Mesodermal cell (in vitro differentiated cells): ENCODE measurements at regions not wholly inside any gene's neighbourhood (a gene's known extent, or its start where the extent isn't known, plus 50 kb on each side); places are given as distances from the start of the nearest gene placed in this dataset.

Experiments used
- H3K27ac ChIP-seq: 2 replicates; pipeline ENCODE4 v1.7.0; 2013; ENCODE audit warnings: mild to moderate bottlenecking, low read depth, low read length, moderate library complexity; ENCODE audit not compliant: severe bottlenecking
- H3K36me3 ChIP-seq: 2 replicates; pipeline ENCODE4 v1.7.1; 2013; ENCODE audit warnings: mild to moderate bottlenecking, low read length, moderate library complexity; ENCODE audit not compliant: control insufficient read depth, insufficient read depth
- H3K4me1 ChIP-seq: one replicate; pipeline ENCODE4 v1.7.1; 2013; ENCODE audit warnings: mild to moderate bottlenecking, low read length; ENCODE audit not compliant: insufficient read depth, control insufficient read depth, poor library complexity, severe bottlenecking
- H3K4me3 ChIP-seq: 2 replicates; pipeline ENCODE4 v1.7.0; 2013; ENCODE audit warnings: low read length, control low read depth, mild to moderate bottlenecking; ENCODE audit not compliant: insufficient read depth, poor library complexity, severe bottlenecking; ENCODE audit errors: extremely low read depth
- H3K9me3 ChIP-seq: 2 replicates; pipeline ENCODE4 v1.7.1; 2013; ENCODE audit warnings: mild to moderate bottlenecking, low read length, moderate library complexity; ENCODE audit not compliant: control insufficient read depth
- WGBS, 2 experiments: methylation state at CpG; one replicate each; pipeline ENCODE4 v1.1.5; 2013; ENCODE audit warnings: missing lambda C conversion rate in 2 of 2; ENCODE audit not compliant: insufficient coverage in 2 of 2; 5-methylcytosine and 5-hydroxymethylcytosine counted together

GRCh38 chr2:217626926-217627325 lies 375.9 kb downstream of the TNS1 start:
- H3K36me3 ChIP-seq: no peaks in the 10 kb centered on the region
- peaks cover 15% of the 10 kb centered on the region for H3K4me1 ChIP-seq
- H3K4me3 ChIP-seq: no peak overlapping the region
- H3K27ac ChIP-seq: no peak overlapping the region
- H3K9me3 ChIP-seq: no peaks in the 10 kb centered on the region
- WGBS, 2 experiments: 95 to 100% methylated on average over 2 to 5 of the region's 5 CpGs

- 90 to 100% methylated on average over 1 to 3 of the region's 4 CpGs for WGBS, 2 experiments
- Histone ChIP-seq H3K36me3 (no peaks in the 10 kb centered on the region), H3K4me3 (no peak overlapping the region), H3K27ac (no peak overlapping the region), H3K9me3 (no peaks in the 10 kb centered on the region), H3K4me1 (peaks cover 27% of the 10 kb centered on the region)
Observed at GRCh38 chr2:217625557-217626169, 377.1 kb downstream of the TNS1 start.

GRCh38 chr2:217623281-217623912 lies 379.4 kb downstream of the TNS1 start:
- peak overlapping the region; percentile 95 for H3K27ac ChIP-seq
- no peaks in the 10 kb centered on the region for H3K9me3 ChIP-seq
- peaks cover 31% of the 10 kb centered on the region for H3K4me1 ChIP-seq
- no peak overlapping the region for H3K4me3 ChIP-seq
- WGBS, 2 experiments: 86 to 100% methylated on average over 1 of the region's 2 CpGs
- H3K36me3 ChIP-seq: no peaks in the 10 kb centered on the region

GRCh38 chr2:217622205-217623060 lies 380.4 kb downstream of the TNS1 start:
- H3K36me3 ChIP-seq: no peaks in the 10 kb centered on the region
- no peak overlapping the region for H3K4me3 ChIP-seq
- H3K27ac ChIP-seq: peak overlapping the region; percentile 95
- 42 to 54% methylated on average over 5 to 6 of the region's 9 CpGs for WGBS, 2 experiments
- H3K9me3 ChIP-seq: no peaks in the 10 kb centered on the region
- H3K4me1 ChIP-seq: peaks cover 31% of the 10 kb centered on the region

GRCh38 chr2:217621391-217621801 lies 381.4 kb downstream of the TNS1 start:
- Histone ChIP-seq H3K27ac (peak overlapping the region; percentile 95), H3K9me3 (no peaks in the 10 kb centered on the region), H3K36me3 (no peaks in the 10 kb centered on the region), H3K4me3 (no peak overlapping the region), H3K4me1 (peaks cover 31% of the 10 kb centered on the region)
- 77 to 94% methylated on average over 2 of the region's 2 CpGs for WGBS, 2 experiments

- Histone ChIP-seq H3K27ac (no peak overlapping the region), H3K36me3 (no peaks in the 10 kb centered on the region), H3K9me3 (no peaks in the 10 kb centered on the region), H3K4me3 (no peak overlapping the region), H3K4me1 (peaks cover 31% of the 10 kb centered on the region)
- WGBS, 2 experiments: no CpG with 5 or more reads among the region's 2 CpGs
Observed at GRCh38 chr2:217618744-217619143, 384.1 kb downstream of the TNS1 start.

GRCh38 chr2:217617616-217618022 lies 385.2 kb downstream of the TNS1 start:
- 100% methylated on average over 2 to 4 of the region's 8 CpGs for WGBS, 2 experiments
- no peak overlapping the region for H3K4me3 ChIP-seq
- H3K27ac ChIP-seq: no peak overlapping the region
- H3K9me3 ChIP-seq: no peaks in the 10 kb centered on the region
- no peaks in the 10 kb centered on the region for H3K36me3 ChIP-seq
- peaks cover 22% of the 10 kb centered on the region for H3K4me1 ChIP-seq

- Histone ChIP-seq H3K9me3 (no peaks in the 10 kb centered on the region), H3K27ac (no peak overlapping the region), H3K4me1 (peaks cover 16% of the 10 kb centered on the region), H3K4me3 (no peak overlapping the region), H3K36me3 (no peaks in the 10 kb centered on the region)
- WGBS, 2 experiments: 95 to 100% methylated on average over 2 to 3 of the region's 4 CpGs
Observed at GRCh38 chr2:217616936-217617335, 385.9 kb downstream of the TNS1 start.

- Histone ChIP-seq H3K4me1 (peaks cover 7% of the 10 kb centered on the region), H3K36me3 (no peaks in the 10 kb centered on the region), H3K27ac (no peak overlapping the region), H3K9me3 (no peaks in the 10 kb centered on the region), H3K4me3 (no peak overlapping the region)
- WGBS, 2 experiments: 100% methylated on average over 1 of the region's 1 CpG; no CpG with 5 or more reads in 1 of the 2 experiments
Observed at GRCh38 chr2:217615171-217615570, 387.6 kb downstream of the TNS1 start.

- WGBS, 2 experiments: 94 to 95% methylated on average over 2 of the region's 3 CpGs
Observed at GRCh38 chr2:217614498-217614897, 388.3 kb downstream of the TNS1 start.

More at GRCh38 chr2:217614498-217614897, 388.3 kb downstream of the TNS1 start:
- Histone ChIP-seq H3K36me3 (no peaks in the 10 kb centered on the region), H3K4me3 (no peak overlapping the region), H3K4me1 (peaks cover 3% of the 10 kb centered on the region), H3K9me3 (no peaks in the 10 kb centered on the region), H3K27ac (no peak overlapping the region)
